Loucy (cell line): ENCODE measurements at regions not wholly inside any gene's neighbourhood (a gene's known extent, or its start where the extent isn't known, plus 50 kb on each side); places are given as distances from the start of the nearest gene placed in this dataset.

ENCODE experiments used
- H2AFZ ChIP-seq: fragments of 200-600 bp; sonication (generic); 2 replicates; pipeline ENCODE4 v1.6.0; 2016; ENCODE audit warnings: antibody characterized with exemption, mild to moderate bottlenecking, low read length, moderate library complexity
- H3F3A ChIP-seq: fragments of 200-600 bp; 2 replicates; pipeline ENCODE4 v1.6.0; 2016; ENCODE audit warnings: antibody characterized with exemption, low read depth, mild to moderate bottlenecking
- H3K27me3 ChIP-seq: fragments of 200-600 bp; sonication (generic); 2 replicates; pipeline ENCODE4 v1.6.1; 2014; ENCODE audit warnings: low read length, mild to moderate bottlenecking; ENCODE audit not compliant: insufficient read depth, poor library complexity, severe bottlenecking
- H3K36me3 ChIP-seq: fragments of 200-600 bp; sonication (generic); 2 replicates; pipeline ENCODE4 v1.6.1; 2016; ENCODE audit warnings: low read length; ENCODE audit not compliant: insufficient read depth
- H3K4me1 ChIP-seq: fragments of 200-600 bp; sonication (generic); 2 replicates; pipeline ENCODE4 v1.5.1; 2014; ENCODE audit warnings: low read length, mild to moderate bottlenecking; ENCODE audit not compliant: insufficient read depth, poor library complexity, severe bottlenecking
- H3K4me2 ChIP-seq: fragments of 200-600 bp; sonication (generic); 2 replicates; pipeline ENCODE4 v1.6.0; 2014; ENCODE audit warnings: antibody characterized with exemption, low read length, low read depth, mild to moderate bottlenecking; ENCODE audit not compliant: poor library complexity, severe bottlenecking
- H3K4me3 ChIP-seq: fragments of 200-600 bp; sonication (generic); 2 replicates; pipeline ENCODE4 v1.5.1; 2014; ENCODE audit warnings: low read length, mild to moderate bottlenecking, mixed read lengths; ENCODE audit not compliant: poor library complexity, severe bottlenecking
- H3K79me2 ChIP-seq: fragments of 200-600 bp; sonication (generic); 2 replicates; pipeline ENCODE4 v1.6.1; 2014; ENCODE audit warnings: low read length; ENCODE audit not compliant: insufficient read depth
- H3K9ac ChIP-seq: fragments of 200-600 bp; sonication (generic); 2 replicates; pipeline ENCODE4 v1.6.0; 2014; ENCODE audit warnings: mild to moderate bottlenecking, low read depth, low read length, moderate library complexity; ENCODE audit not compliant: poor library complexity, severe bottlenecking
- H3K9me2 ChIP-seq: fragments of 200-600 bp; sonication (generic); replicated peaks from 2 replicates; pipeline ENCODE4 v1.6.1; 2016; ENCODE audit warnings: low read depth, low read length, mixed read lengths
- H3K9me3 ChIP-seq: fragments of 200-600 bp; sonication (generic); 2 replicates; pipeline ENCODE4 v1.6.1; 2014; ENCODE audit warnings: mild to moderate bottlenecking, antibody characterized with exemption, low read length, low read depth; ENCODE audit not compliant: insufficient read depth
- H4K20me1 ChIP-seq: fragments of 200-600 bp; sonication (generic); 2 replicates; pipeline ENCODE4 v1.6.0; 2014; ENCODE audit warnings: antibody characterized with exemption, low read length, mild to moderate bottlenecking; ENCODE audit not compliant: insufficient read depth, poor library complexity, severe bottlenecking
- EZH2phosphoT487 ChIP-seq: fragments of 200-600 bp; IDR thresholded peaks from 2 replicates; pipeline ENCODE4 v1.6.1; 2018; ENCODE audit warnings: antibody characterized with exemption, mild to moderate bottlenecking, moderate library complexity, borderline replicate concordance
- TF ChIP-seq, protein P1 (sequence below): fragments of 200-600 bp; sonication (generic); conservative IDR thresholded peaks from 2 replicates; pipeline ENCODE4 v1.5.1; 2014; ENCODE audit warnings: mild to moderate bottlenecking, antibody characterized with exemption, low read length

- Histone ChIP-seq H4K20me1 (peaks cover 16% of the 10 kb centered on the region), H3K4me3 (peak overlapping the region; percentile 92), H3K9me3 (no peaks in the 10 kb centered on the region), H3K9me2 (no peaks in the 10 kb centered on the region), H3K9ac (peak overlapping the region; percentile 89), H3K79me2 (peaks cover 50% of the 10 kb centered on the region), H3K36me3 (no peaks in the 10 kb centered on the region), H3K27me3 (no peaks in the 10 kb centered on the region), H2AFZ (peak overlapping the region; percentile 80), H3F3A (peaks cover 12% of the 10 kb centered on the region), H3K4me1 (peaks cover 34% of the 10 kb centered on the region), H3K4me2 (peak overlapping the region; percentile 79)
- TF ChIP-seq EZH2phosphoT487, result no peak
- TF ChIP-seq, protein P1, sequence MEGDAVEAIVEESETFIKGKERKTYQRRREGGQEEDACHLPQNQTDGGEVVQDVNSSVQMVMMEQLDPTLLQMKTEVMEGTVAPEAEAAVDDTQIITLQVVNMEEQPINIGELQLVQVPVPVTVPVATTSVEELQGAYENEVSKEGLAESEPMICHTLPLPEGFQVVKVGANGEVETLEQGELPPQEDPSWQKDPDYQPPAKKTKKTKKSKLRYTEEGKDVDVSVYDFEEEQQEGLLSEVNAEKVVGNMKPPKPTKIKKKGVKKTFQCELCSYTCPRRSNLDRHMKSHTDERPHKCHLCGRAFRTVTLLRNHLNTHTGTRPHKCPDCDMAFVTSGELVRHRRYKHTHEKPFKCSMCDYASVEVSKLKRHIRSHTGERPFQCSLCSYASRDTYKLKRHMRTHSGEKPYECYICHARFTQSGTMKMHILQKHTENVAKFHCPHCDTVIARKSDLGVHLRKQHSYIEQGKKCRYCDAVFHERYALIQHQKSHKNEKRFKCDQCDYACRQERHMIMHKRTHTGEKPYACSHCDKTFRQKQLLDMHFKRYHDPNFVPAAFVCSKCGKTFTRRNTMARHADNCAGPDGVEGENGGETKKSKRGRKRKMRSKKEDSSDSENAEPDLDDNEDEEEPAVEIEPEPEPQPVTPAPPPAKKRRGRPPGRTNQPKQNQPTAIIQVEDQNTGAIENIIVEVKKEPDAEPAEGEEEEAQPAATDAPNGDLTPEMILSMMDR, result no peak
Observed at GRCh38 chr1:65068202-65069010, 79.6 kb upstream of the AK4 start.

GRCh38 chr1:65069011-65069565 lies 78.9 kb upstream of the AK4 start:
- no peak for TF ChIP-seq EZH2phosphoT487
- TF ChIP-seq, protein P1, result no peak

GRCh38 chr1:65072845-65073244 lies 75.2 kb upstream of the AK4 start:
- peak overlapping the region; percentile 25; the same call in 1 of the 2 replicates for H2AFZ ChIP-seq
- no peak overlapping the region for H3K4me3 ChIP-seq

More at GRCh38 chr1:65069011-65069565, 78.9 kb upstream of the AK4 start:
- no peaks in the 10 kb centered on the region for H3K36me3 ChIP-seq
- H3K4me2 ChIP-seq, result peak overlapping the region; percentile 79
- H2AFZ ChIP-seq, result peak overlapping the region; percentile 80
- H3F3A ChIP-seq, result peaks cover 12% of the 10 kb centered on the region
- H3K9me3 ChIP-seq, result no peaks in the 10 kb centered on the region
- H4K20me1 ChIP-seq, result peaks cover 12% of the 10 kb centered on the region
- no peaks in the 10 kb centered on the region for H3K27me3 ChIP-seq
- peaks cover 45% of the 10 kb centered on the region for H3K79me2 ChIP-seq
- no peaks in the 10 kb centered on the region for H3K9me2 ChIP-seq
- peaks cover 31% of the 10 kb centered on the region for H3K4me1 ChIP-seq
- peak overlapping the region; percentile 89 for H3K9ac ChIP-seq
- H3K4me3 ChIP-seq, result peak overlapping the region; percentile 92

More at GRCh38 chr1:65072845-65073244, 75.2 kb upstream of the AK4 start:
- Histone ChIP-seq H4K20me1 (no peaks in the 10 kb centered on the region), H3K79me2 (peaks cover 13% of the 10 kb centered on the region; the same call in 1 of the 2 replicates), H3K4me2 (no peak overlapping the region), H3K9ac (no peak overlapping the region), H3K4me1 (peaks cover 16% of the 10 kb centered on the region), H3K36me3 (no peaks in the 10 kb centered on the region), H3K9me2 (no peaks in the 10 kb centered on the region), H3F3A (no peaks in the 10 kb centered on the region), H3K9me3 (no peaks in the 10 kb centered on the region), H3K27me3 (no peaks in the 10 kb centered on the region)
- TF ChIP-seq EZH2phosphoT487, result no peak
- TF ChIP-seq, protein P1, result no peak
